Upper lobe of left lung (tissue), 6 donors: ENCODE measurements at regions not wholly inside any gene's neighbourhood (a gene's known extent, or its start where the extent isn't known, plus 50 kb on each side); places are given as distances from the start of the nearest gene placed in this dataset.

ENCODE experiments used
- ATAC-seq, 2 donors: fragments of 200-7000 bp; cut with Tn5 transposase; one replicate each; pipeline ENCODE4 v1.9.1; 2022; ENCODE audit warnings: mild to moderate bottlenecking in 2 of 2, moderate library complexity in 2 of 2; ENCODE audit not compliant: low FRiP score in 2 of 2
- DNase-seq, 2 donors: peaks; one replicate each; pipeline ENCODE4 v3.0.0-alpha.2; 2019 to 2020
- H3K27ac ChIP-seq, 4 donors: fragments of 200-600 bp; sonication (generic); one replicate each; pipeline ENCODE4 v1.5.1; 2016 to 2019
- H3K27me3 ChIP-seq, 4 donors: fragments of 200-600 bp; sonication (generic); one replicate each; pipeline ENCODE4 v1.5.1; 2017 to 2019
- H3K36me3 ChIP-seq, 4 donors: fragments of 200-600 bp; sonication (generic); one replicate each; pipeline ENCODE4 v1.5.1; 2016 to 2019
- H3K4me1 ChIP-seq, 4 donors: fragments of 200-600 bp; sonication (generic); one replicate each; pipeline ENCODE4 v1.5.1; 2018 to 2019
- H3K4me3 ChIP-seq, 4 donors: fragments of 200-600 bp; sonication (generic); one replicate each; pipeline ENCODE4 v1.5.1; 2017 to 2019; ENCODE audit warnings: mild to moderate bottlenecking in 2 of 4, moderate library complexity in 1 of 4
- H3K9me3 ChIP-seq, 4 donors: fragments of 200-600 bp; sonication (generic); one replicate each; pipeline ENCODE4 v1.5.1; 2018 to 2019
- EP300 ChIP-seq, 4 donors: sonication (generic); formaldehyde crosslinking; IDR thresholded peaks; one replicate each; pipeline ENCODE4 v1.5.1; 2017; ENCODE audit warnings: antibody characterized with exemption in 4 of 4, control low read depth in 2 of 4
- POLR2A ChIP-seq, 4 donors: fragments of 450-650 bp; IDR thresholded peaks; one replicate each; pipeline ENCODE4 v1.5.1; 2016 to 2017; ENCODE audit warnings: antibody characterized with exemption in 4 of 4, mild to moderate bottlenecking in 2 of 4
- POLR2AphosphoS5 ChIP-seq, 2 donors: sonication (generic); formaldehyde crosslinking; IDR thresholded peaks; one replicate each; pipeline ENCODE4 v1.5.1; 2017; ENCODE audit warnings: antibody characterized with exemption in 2 of 2
- WGBS, 2 donors: methylation state at CpG; one replicate each; pipeline ENCODE4 v1.1.5; 2017 to 2018; 5-methylcytosine and 5-hydroxymethylcytosine counted together
- small RNA-seq, 4 donors: library from RNA; depleted of rRNA; stranded (forward); fragments of <200 nt; gene quantifications; one replicate each; pipeline ENCODE3, GENCODE V24; 2016
- donor health status: DM: no; HTN: no; CAD: no; lungs with moderate emphysema.
- donor health status: DM: no; HTN: yes; CAD: no; lungs with severe emphysema.

DNA sequence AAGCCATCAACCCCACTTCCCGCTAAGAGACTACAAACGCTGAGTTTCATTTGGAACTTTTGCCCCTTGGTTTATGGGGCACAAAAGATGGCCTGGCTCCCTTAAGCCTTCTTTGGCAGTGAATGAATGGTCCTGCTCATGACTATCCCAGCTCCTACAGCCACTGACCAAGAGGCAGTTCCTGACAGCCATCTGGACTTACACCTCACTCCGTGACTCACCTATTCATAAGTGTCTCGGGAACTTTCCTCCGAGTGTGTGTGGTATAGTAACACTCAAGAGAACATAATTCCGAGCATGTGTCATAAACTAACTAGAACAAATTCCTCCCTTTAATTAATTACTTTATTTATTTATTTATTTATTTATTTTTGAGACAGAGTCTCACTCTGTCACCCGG, 51.9 kb upstream of the NUDT4 start:
- H3K36me3 ChIP-seq, result no peaks in the 10 kb centered on the region
- no peaks in the 10 kb centered on the region for H3K9me3 ChIP-seq
- H3K4me1 ChIP-seq, result no peaks in the 10 kb centered on the region
- ATAC-seq (no peak), DNase-seq (no peak)
- no peaks in the 10 kb centered on the region for H3K27me3 ChIP-seq
- no peak overlapping the region for H3K27ac ChIP-seq
- no peak overlapping the region for H3K4me3 ChIP-seq
- 96% methylated on average over 7 of the region's 7 CpGs for whole genome bisulfite sequencing, 2 donors
- TF ChIP-seq EP300 (IDR thresholded peaks at IDR 0.05) (no peak), POLR2AphosphoS5 (IDR thresholded peaks at IDR 0.05) (no peak), POLR2A (IDR thresholded peaks at IDR 0.05) (no peak)

Small RNA genes in the stretch of these regions (small RNA-seq; reads per million reads assigned to genes)
- gene RF00019, result 0 reads per million in 4 donors
- gene RF00284, result 0 reads per million in 4 donors
- 0 reads per million in 4 donors for gene RPL41P5
